ENCODE measurements at regions not wholly inside any gene's neighbourhood (a gene's known extent, or its start where the extent isn't known, plus 50 kb on each side); places are given as distances from the start of the nearest gene placed in this dataset.

GRCh38 chr4:3854661-3855060, 88.5 kb downstream of the ADRA2C start:
- no peak overlapping the region for H3K4me3 Mint-ChIP-seq
- ATAC-seq (no peak), DNase-seq (no peak)
- H3K36me3 Mint-ChIP-seq (ENCODE audit: insufficient read depth), result no peaks in the 10 kb centered on the region
- no peaks in the 10 kb centered on the region for H3K4me1 Mint-ChIP-seq (ENCODE audit: low read depth)
- H3K9me3 Mint-ChIP-seq, result peaks cover 6% of the 10 kb centered on the region
- H3K27me3 Mint-ChIP-seq (ENCODE audit: low read depth), result peaks cover 25% of the 10 kb centered on the region

- H3K9me3 Mint-ChIP-seq, result peaks cover 2% of the 10 kb centered on the region
Observed at GRCh38 chr4:3855646-3856045, 89.5 kb downstream of the ADRA2C start.

GRCh38 chr4:3856604-3857204, 90.5 kb downstream of the ADRA2C start:
- no peak for ATAC-seq
- no peak for DNase-seq
- no peaks in the 10 kb centered on the region for H3K9me3 Mint-ChIP-seq
- H3K4me3 Mint-ChIP-seq, result no peak overlapping the region
- peaks cover 25% of the 10 kb centered on the region for H3K27me3 Mint-ChIP-seq (ENCODE audit: low read depth)
- no peaks in the 10 kb centered on the region for H3K36me3 Mint-ChIP-seq (ENCODE audit: insufficient read depth)
- no peaks in the 10 kb centered on the region for H3K4me1 Mint-ChIP-seq (ENCODE audit: low read depth)

More at GRCh38 chr4:3855646-3856045, 89.5 kb downstream of the ADRA2C start:
- H3K36me3 Mint-ChIP-seq (ENCODE audit: insufficient read depth), result no peaks in the 10 kb centered on the region
- no peaks in the 10 kb centered on the region for H3K4me1 Mint-ChIP-seq (ENCODE audit: low read depth)
- no peak for ATAC-seq
- H3K27me3 Mint-ChIP-seq (ENCODE audit: low read depth), result peaks cover 29% of the 10 kb centered on the region
- no peak for DNase-seq
- H3K4me3 Mint-ChIP-seq, result no peak overlapping the region

- Mint-ChIP-seq H3K36me3 (ENCODE audit: insufficient read depth) (no peaks in the 10 kb centered on the region), H3K9me3 (no peaks in the 10 kb centered on the region), H3K4me1 (ENCODE audit: low read depth) (no peaks in the 10 kb centered on the region), H3K4me3 (no peak overlapping the region), H3K27me3 (ENCODE audit: low read depth) (peaks cover 25% of the 10 kb centered on the region)
- ATAC-seq (no peak), DNase-seq (no peak)
Observed at GRCh38 chr4:3857269-3857926, 91.2 kb downstream of the ADRA2C start.

GRCh38 chr4:3858046-3858730, 92.0 kb downstream of the ADRA2C start:
- Mint-ChIP-seq H3K4me1 (ENCODE audit: low read depth) (no peaks in the 10 kb centered on the region), H3K9me3 (no peaks in the 10 kb centered on the region), H3K4me3 (no peak overlapping the region), H3K36me3 (ENCODE audit: insufficient read depth) (no peaks in the 10 kb centered on the region), H3K27me3 (ENCODE audit: low read depth) (peaks cover 22% of the 10 kb centered on the region)
- ATAC-seq, result peak in 1 of 2 donors; percentile 16
- DNase-seq, result no peak

- ATAC-seq, result peak in 1 of 2 donors; percentile 9
- DNase-seq, result no peak
- no peaks in the 10 kb centered on the region for H3K4me1 Mint-ChIP-seq (ENCODE audit: low read depth)
- H3K9me3 Mint-ChIP-seq, result no peaks in the 10 kb centered on the region
- H3K27me3 Mint-ChIP-seq (ENCODE audit: low read depth), result peaks cover 23% of the 10 kb centered on the region
- no peaks in the 10 kb centered on the region for H3K36me3 Mint-ChIP-seq (ENCODE audit: insufficient read depth)
- no peak overlapping the region for H3K4me3 Mint-ChIP-seq
Observed at GRCh38 chr4:3858765-3859388, 92.7 kb downstream of the ADRA2C start.

- Mint-ChIP-seq H3K4me3 (no peak overlapping the region), H3K9me3 (no peaks in the 10 kb centered on the region), H3K36me3 (ENCODE audit: insufficient read depth) (no peaks in the 10 kb centered on the region), H3K27me3 (ENCODE audit: low read depth) (peaks cover 20% of the 10 kb centered on the region), H3K4me1 (ENCODE audit: low read depth) (no peaks in the 10 kb centered on the region)
- DNase-seq, result no peak
- no peak for ATAC-seq
Observed at GRCh38 chr4:3859571-3859970, 93.4 kb downstream of the ADRA2C start.

GRCh38 chr4:3860061-3860912, 94.1 kb downstream of the ADRA2C start:
- H3K4me1 Mint-ChIP-seq (ENCODE audit: low read depth), result no peaks in the 10 kb centered on the region
- no peak overlapping the region for H3K4me3 Mint-ChIP-seq
- DNase-seq (no peak), ATAC-seq (no peak)
- H3K36me3 Mint-ChIP-seq (ENCODE audit: insufficient read depth), result no peaks in the 10 kb centered on the region
- H3K9me3 Mint-ChIP-seq, result no peaks in the 10 kb centered on the region
- peaks cover 18% of the 10 kb centered on the region for H3K27me3 Mint-ChIP-seq (ENCODE audit: low read depth)

- Mint-ChIP-seq H3K9me3 (no peaks in the 10 kb centered on the region), H3K27me3 (ENCODE audit: low read depth) (peaks cover 17% of the 10 kb centered on the region), H3K4me1 (ENCODE audit: low read depth) (no peaks in the 10 kb centered on the region), H3K4me3 (no peak overlapping the region), H3K36me3 (ENCODE audit: insufficient read depth) (no peaks in the 10 kb centered on the region)
- no peak for DNase-seq
- no peak for ATAC-seq
Observed at GRCh38 chr4:3860913-3861636, 94.9 kb downstream of the ADRA2C start.

GRCh38 chr4:3861720-3862639, 95.8 kb downstream of the ADRA2C start:
- DNase-seq, result no peak
- ATAC-seq, result no peak
- H3K27me3 Mint-ChIP-seq (ENCODE audit: low read depth), result peaks cover 18% of the 10 kb centered on the region
- no peaks in the 10 kb centered on the region for H3K4me1 Mint-ChIP-seq (ENCODE audit: low read depth)
- no peaks in the 10 kb centered on the region for H3K36me3 Mint-ChIP-seq (ENCODE audit: insufficient read depth)
- no peak overlapping the region for H3K4me3 Mint-ChIP-seq
- no peaks in the 10 kb centered on the region for H3K9me3 Mint-ChIP-seq

GRCh38 chr4:3862640-3863420, 96.6 kb downstream of the ADRA2C start:
- Mint-ChIP-seq H3K27me3 (ENCODE audit: low read depth) (peaks cover 21% of the 10 kb centered on the region), H3K36me3 (ENCODE audit: insufficient read depth) (no peaks in the 10 kb centered on the region)

More at GRCh38 chr4:3862640-3863420, 96.6 kb downstream of the ADRA2C start:
- no peak overlapping the region for H3K4me3 Mint-ChIP-seq
- no peak for DNase-seq
- H3K9me3 Mint-ChIP-seq, result no peaks in the 10 kb centered on the region
- ATAC-seq, result no peak
- H3K4me1 Mint-ChIP-seq (ENCODE audit: low read depth), result no peaks in the 10 kb centered on the region
